GM12872 (cell line): ENCODE measurements at regions not wholly inside any gene's neighbourhood (a gene's known extent, or its start where the extent isn't known, plus 50 kb on each side); places are given as distances from the start of the nearest gene placed in this dataset.

Experiments
- CTCF ChIP-seq: IDR thresholded peaks from 3 replicates; pipeline ENCODE4 v1.5.1; 2011; ENCODE audit warnings: low read depth, mild to moderate bottlenecking, low read length, moderate library complexity; ENCODE audit not compliant: insufficient read depth

DNA sequence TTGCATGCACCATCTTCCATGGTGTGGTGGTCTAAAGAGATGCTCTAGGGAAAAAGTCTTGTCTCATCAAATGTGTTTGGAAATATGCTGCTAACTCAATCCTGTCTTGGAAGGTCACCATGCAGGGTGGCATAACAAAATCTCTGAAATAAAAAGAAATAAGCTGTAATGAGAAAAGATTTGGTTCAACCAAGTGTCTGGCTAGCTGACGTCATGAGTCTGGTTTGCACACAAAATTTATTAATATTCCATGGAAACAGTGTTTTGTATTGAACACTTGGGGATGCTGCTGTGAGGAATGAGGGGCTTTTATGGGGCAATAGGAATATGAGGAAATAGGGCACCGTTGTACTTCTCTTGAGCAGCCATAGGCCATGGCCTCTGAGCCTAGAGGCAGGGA is 575.7 kb upstream of the CDH5 start:
- no peak for TF ChIP-seq CTCF

GRCh38 chr16:65789161-65789945 is 577.1 kb upstream of the CDH5 start:
- no peak for TF ChIP-seq CTCF

GRCh38 chr16:65788434-65789140 is 577.9 kb upstream of the CDH5 start:
- TF ChIP-seq CTCF = no peak

GRCh38 chr16:65787921-65788320 is 578.6 kb upstream of the CDH5 start:
- no peak for TF ChIP-seq CTCF

GRCh38 chr16:65786916-65787315 is 579.6 kb upstream of the CDH5 start:
- TF ChIP-seq CTCF = no peak

- TF ChIP-seq CTCF = no peak
These were observed 582.6 kb upstream of the CDH5 start for GRCh38 chr16:65783709-65784474.
